ENCODE measurements at regions not wholly inside any gene's neighbourhood (a gene's known extent, or its start where the extent isn't known, plus 50 kb on each side); places are given as distances from the start of the nearest gene placed in this dataset.

GRCh38 chr1:57857809-57858208 is 433.9 kb upstream of the DAB1 start:
- Histone ChIP-seq H3K27ac (no peak overlapping the region), H3K4me3 (no peak overlapping the region), H3K4me1 (ENCODE audit: control insufficient read depth in 1 of 2, low read depth in 2 of 2) (no peaks in the 10 kb centered on the region), H3K9me3 (no peaks in the 10 kb centered on the region), H3K27me3 (replicated peaks; ENCODE audit: insufficient read depth) (peaks cover 4% of the 10 kb centered on the region), H3K36me3 (no peaks in the 10 kb centered on the region)
- TF ChIP-seq CTCF (IDR thresholded peaks at IDR 0.05) = no peak
- ATAC-seq (ENCODE audit: insufficient number of reproducible peaks, low FRiP score, low read depth) (no peak), DNase-seq (ENCODE audit: low spot score) (no peak)

GRCh38 chr1:57854436-57854835 is 430.6 kb upstream of the DAB1 start:
- Histone ChIP-seq H3K4me3 (no peak overlapping the region), H3K4me1 (ENCODE audit: control insufficient read depth in 1 of 2, low read depth in 2 of 2) (no peaks in the 10 kb centered on the region), H3K27ac (no peak overlapping the region), H3K9me3 (no peaks in the 10 kb centered on the region), H3K36me3 (no peaks in the 10 kb centered on the region), H3K27me3 (replicated peaks; ENCODE audit: insufficient read depth) (no peaks in the 10 kb centered on the region)
- DNase-seq (ENCODE audit: low spot score) = no peak
- TF ChIP-seq CTCF (IDR thresholded peaks at IDR 0.05) = no peak
- no peak for ATAC-seq (ENCODE audit: insufficient number of reproducible peaks, low FRiP score, low read depth)

- Histone ChIP-seq H3K4me3 (no peak overlapping the region), H3K4me1 (ENCODE audit: control insufficient read depth in 1 of 2, low read depth in 2 of 2) (no peaks in the 10 kb centered on the region), H3K36me3 (no peaks in the 10 kb centered on the region), H3K27ac (no peak overlapping the region), H3K9me3 (no peaks in the 10 kb centered on the region), H3K27me3 (replicated peaks; ENCODE audit: insufficient read depth) (no peaks in the 10 kb centered on the region)
- DNase-seq (ENCODE audit: low spot score) = no peak
- ATAC-seq (ENCODE audit: insufficient number of reproducible peaks, low FRiP score, low read depth) = no peak
- TF ChIP-seq CTCF (IDR thresholded peaks at IDR 0.05) = no peak
These were observed 426.5 kb upstream of the DAB1 start for GRCh38 chr1:57850176-57850940.

GRCh38 chr1:57848406-57848805 is 424.5 kb upstream of the DAB1 start:
- TF ChIP-seq CTCF (IDR thresholded peaks at IDR 0.05) = no peak
- ATAC-seq (ENCODE audit: insufficient number of reproducible peaks, low FRiP score, low read depth) (no peak), DNase-seq (ENCODE audit: low spot score) (no peak)
- no peaks in the 10 kb centered on the region for H3K4me1 ChIP-seq (ENCODE audit: control insufficient read depth in 1 of 2, low read depth in 2 of 2)
- H3K4me3 ChIP-seq = no peak overlapping the region
- no peaks in the 10 kb centered on the region for H3K9me3 ChIP-seq
- no peak overlapping the region for H3K27ac ChIP-seq
- no peaks in the 10 kb centered on the region for H3K36me3 ChIP-seq
- H3K27me3 ChIP-seq (replicated peaks; ENCODE audit: insufficient read depth) = no peaks in the 10 kb centered on the region

GRCh38 chr1:57845041-57845440 is 421.2 kb upstream of the DAB1 start:
- TF ChIP-seq CTCF (IDR thresholded peaks at IDR 0.05) = no peak
- H3K4me1 ChIP-seq (ENCODE audit: control insufficient read depth in 1 of 2, low read depth in 2 of 2) = no peaks in the 10 kb centered on the region
- ATAC-seq (ENCODE audit: insufficient number of reproducible peaks, low FRiP score, low read depth) = no peak

More at GRCh38 chr1:57845041-57845440, 421.2 kb upstream of the DAB1 start:
- Histone ChIP-seq H3K36me3 (no peaks in the 10 kb centered on the region), H3K9me3 (no peaks in the 10 kb centered on the region), H3K27me3 (replicated peaks; ENCODE audit: insufficient read depth) (no peaks in the 10 kb centered on the region), H3K4me3 (no peak overlapping the region), H3K27ac (no peak overlapping the region)
- no peak for DNase-seq (ENCODE audit: low spot score)

Data from thoracic aorta (tissue), 2 donors.